Activated naive CD8-positive, alpha-beta T cell treated with anti-CD3 and anti-CD28 coated beads, Interleukin-2, amount 50 U/mL, for 24 hours (primary cell): ENCODE measurements at regions not wholly inside any gene's neighbourhood (a gene's known extent, or its start where the extent isn't known, plus 50 kb on each side); places are given as distances from the start of the nearest gene placed in this dataset.

Source experiments
- ATAC-seq: fragments of 150-1000 bp; cut with Tn5 transposase; one replicate; pipeline ENCODE4 v1.10.0; 2021
- DNase-seq: peaks from one replicate; pipeline ENCODE4 v3.0.0; 2021
- H3K27ac Mint-ChIP-seq: one replicate; pipeline ENCODE4 v1.8.0; 2021; ENCODE audit warnings: mild to moderate bottlenecking, mixed read lengths
- H3K27me3 Mint-ChIP-seq: one replicate; pipeline ENCODE4 v1.8.0; 2021; ENCODE audit warnings: mixed read lengths
- H3K36me3 Mint-ChIP-seq: one replicate; pipeline ENCODE4 v1.8.0; 2021; ENCODE audit warnings: low read depth, mixed read lengths
- H3K4me1 Mint-ChIP-seq: one replicate; pipeline ENCODE4 v1.8.0; 2021; ENCODE audit warnings: mixed read lengths
- H3K4me3 Mint-ChIP-seq: one replicate; pipeline ENCODE4 v1.8.0; 2021; ENCODE audit warnings: mild to moderate bottlenecking, moderate library complexity, mixed read lengths
- H3K9me3 Mint-ChIP-seq: one replicate; pipeline ENCODE4 v1.8.0; 2021; ENCODE audit warnings: mixed read lengths

- H3K36me3 Mint-ChIP-seq: no peaks in the 10 kb centered on the region
- DNase-seq: no peak
- no peak overlapping the region for H3K27ac Mint-ChIP-seq
- H3K4me3 Mint-ChIP-seq: no peak overlapping the region
- no peaks in the 10 kb centered on the region for H3K9me3 Mint-ChIP-seq
- no peak for ATAC-seq
- H3K27me3 Mint-ChIP-seq: peaks cover 3% of the 10 kb centered on the region
- H3K4me1 Mint-ChIP-seq: no peaks in the 10 kb centered on the region
These were observed 196.5 kb downstream of the TFCP2L1 start for GRCh38 chr2:121088251-121089165.

DNA sequence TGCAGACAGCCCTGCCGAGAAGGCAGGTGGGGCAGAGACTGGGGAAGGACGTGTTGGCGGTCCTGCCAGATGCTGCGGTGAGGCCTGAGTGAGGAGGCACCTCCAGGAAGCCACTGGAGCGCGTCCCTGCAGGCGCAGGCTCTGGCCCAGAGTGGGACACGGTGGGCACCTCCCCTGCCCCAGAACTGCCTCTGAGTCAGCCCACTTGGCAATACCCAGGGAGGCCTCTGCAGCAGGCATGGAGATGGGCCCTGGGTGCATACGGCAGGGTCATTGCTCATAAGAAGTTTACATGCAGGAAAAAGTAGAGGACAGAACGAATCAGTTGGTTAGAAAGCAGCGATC is 195.9 kb downstream of the TFCP2L1 start:
- no peaks in the 10 kb centered on the region for H3K9me3 Mint-ChIP-seq
- no peak overlapping the region for H3K27ac Mint-ChIP-seq
- H3K27me3 Mint-ChIP-seq: peaks cover 5% of the 10 kb centered on the region
- no peak overlapping the region for H3K4me3 Mint-ChIP-seq
- DNase-seq (no peak), ATAC-seq (peak; percentile 22)
- H3K36me3 Mint-ChIP-seq: no peaks in the 10 kb centered on the region
- no peaks in the 10 kb centered on the region for H3K4me1 Mint-ChIP-seq

DNA sequence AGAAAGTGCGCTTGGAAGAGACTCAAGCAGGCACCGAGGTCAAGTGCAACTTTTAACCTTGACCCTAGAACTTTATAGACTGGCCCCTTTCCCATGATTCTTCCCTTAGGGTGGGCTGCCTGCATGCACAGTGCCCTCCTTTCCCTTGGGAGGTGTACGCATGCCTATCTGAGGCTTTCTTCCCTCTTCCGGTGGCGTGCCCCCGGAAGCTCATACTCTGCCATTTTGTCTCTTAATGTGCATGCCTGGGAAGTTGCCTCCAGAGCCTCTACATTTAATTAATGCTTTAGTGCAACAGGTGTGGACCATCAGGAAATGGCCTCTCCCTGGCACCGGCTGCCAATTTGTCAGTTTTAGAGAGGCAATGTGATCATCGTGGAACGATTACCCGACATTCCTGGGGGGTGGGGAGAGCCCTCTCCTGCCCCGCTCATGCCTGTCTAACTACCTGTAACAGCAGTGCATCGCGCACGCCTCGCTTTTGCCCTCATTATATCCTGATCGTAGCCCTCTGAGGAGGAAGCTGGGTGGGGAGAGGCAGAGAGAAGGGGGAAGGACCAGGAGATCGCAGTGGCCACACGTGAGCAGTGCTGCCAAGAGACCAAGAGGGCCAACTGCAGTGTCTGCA is 194.8 kb downstream of the TFCP2L1 start:
- Mint-ChIP-seq H3K27me3 (peaks cover 8% of the 10 kb centered on the region), H3K4me1 (no peaks in the 10 kb centered on the region), H3K9me3 (no peaks in the 10 kb centered on the region), H3K36me3 (no peaks in the 10 kb centered on the region), H3K4me3 (no peak overlapping the region), H3K27ac (no peak overlapping the region)
- DNase-seq (no peak), ATAC-seq (no peak)

DNA sequence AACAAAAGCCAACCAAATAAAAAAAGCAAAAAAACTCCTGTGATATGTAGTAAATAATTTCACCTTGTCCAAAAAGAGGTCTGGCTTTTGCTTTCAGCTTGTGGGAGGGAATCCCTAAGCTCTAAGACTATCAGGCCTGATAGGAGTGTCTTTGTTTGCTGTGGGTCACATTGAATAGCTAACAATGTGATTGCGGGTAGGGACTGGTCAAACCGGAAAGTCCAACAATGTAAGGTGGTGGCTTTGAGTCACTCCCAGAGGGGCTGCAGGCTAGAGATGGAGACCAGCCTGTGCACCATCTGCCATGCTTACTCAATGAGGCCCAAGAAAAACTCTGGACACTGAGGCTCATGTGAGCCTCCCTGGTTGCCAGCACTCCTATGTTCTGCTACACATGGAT is 192.9 kb downstream of the TFCP2L1 start:
- H3K4me3 Mint-ChIP-seq: no peak overlapping the region
- ATAC-seq (no peak), DNase-seq (no peak)
- H3K27me3 Mint-ChIP-seq: peaks cover 9% of the 10 kb centered on the region
- H3K4me1 Mint-ChIP-seq: no peaks in the 10 kb centered on the region
- H3K9me3 Mint-ChIP-seq: no peaks in the 10 kb centered on the region
- H3K27ac Mint-ChIP-seq: no peak overlapping the region
- H3K36me3 Mint-ChIP-seq: no peaks in the 10 kb centered on the region

- no peak overlapping the region for H3K27ac Mint-ChIP-seq
- peaks cover 9% of the 10 kb centered on the region for H3K27me3 Mint-ChIP-seq
- no peak for ATAC-seq
- H3K4me1 Mint-ChIP-seq: no peaks in the 10 kb centered on the region
- DNase-seq: no peak
- H3K9me3 Mint-ChIP-seq: no peaks in the 10 kb centered on the region
- no peak overlapping the region for H3K4me3 Mint-ChIP-seq
- no peaks in the 10 kb centered on the region for H3K36me3 Mint-ChIP-seq
These were observed 191.3 kb downstream of the TFCP2L1 start for GRCh38 chr2:121093692-121094091.

GRCh38 chr2:121094101-121094500 is 190.9 kb downstream of the TFCP2L1 start:
- H3K4me1 Mint-ChIP-seq: no peaks in the 10 kb centered on the region
- H3K9me3 Mint-ChIP-seq: no peaks in the 10 kb centered on the region
- H3K36me3 Mint-ChIP-seq: no peaks in the 10 kb centered on the region
- no peak overlapping the region for H3K4me3 Mint-ChIP-seq
- H3K27ac Mint-ChIP-seq: no peak overlapping the region
- H3K27me3 Mint-ChIP-seq: peaks cover 9% of the 10 kb centered on the region
- DNase-seq (no peak), ATAC-seq (no peak)

GRCh38 chr2:121094845-121095244 is 190.2 kb downstream of the TFCP2L1 start:
- no peaks in the 10 kb centered on the region for H3K4me1 Mint-ChIP-seq
- H3K27me3 Mint-ChIP-seq: peaks cover 9% of the 10 kb centered on the region
- H3K9me3 Mint-ChIP-seq: no peaks in the 10 kb centered on the region
- no peak overlapping the region for H3K4me3 Mint-ChIP-seq
- DNase-seq (no peak), ATAC-seq (no peak)
- no peaks in the 10 kb centered on the region for H3K36me3 Mint-ChIP-seq
- H3K27ac Mint-ChIP-seq: no peak overlapping the region

DNA sequence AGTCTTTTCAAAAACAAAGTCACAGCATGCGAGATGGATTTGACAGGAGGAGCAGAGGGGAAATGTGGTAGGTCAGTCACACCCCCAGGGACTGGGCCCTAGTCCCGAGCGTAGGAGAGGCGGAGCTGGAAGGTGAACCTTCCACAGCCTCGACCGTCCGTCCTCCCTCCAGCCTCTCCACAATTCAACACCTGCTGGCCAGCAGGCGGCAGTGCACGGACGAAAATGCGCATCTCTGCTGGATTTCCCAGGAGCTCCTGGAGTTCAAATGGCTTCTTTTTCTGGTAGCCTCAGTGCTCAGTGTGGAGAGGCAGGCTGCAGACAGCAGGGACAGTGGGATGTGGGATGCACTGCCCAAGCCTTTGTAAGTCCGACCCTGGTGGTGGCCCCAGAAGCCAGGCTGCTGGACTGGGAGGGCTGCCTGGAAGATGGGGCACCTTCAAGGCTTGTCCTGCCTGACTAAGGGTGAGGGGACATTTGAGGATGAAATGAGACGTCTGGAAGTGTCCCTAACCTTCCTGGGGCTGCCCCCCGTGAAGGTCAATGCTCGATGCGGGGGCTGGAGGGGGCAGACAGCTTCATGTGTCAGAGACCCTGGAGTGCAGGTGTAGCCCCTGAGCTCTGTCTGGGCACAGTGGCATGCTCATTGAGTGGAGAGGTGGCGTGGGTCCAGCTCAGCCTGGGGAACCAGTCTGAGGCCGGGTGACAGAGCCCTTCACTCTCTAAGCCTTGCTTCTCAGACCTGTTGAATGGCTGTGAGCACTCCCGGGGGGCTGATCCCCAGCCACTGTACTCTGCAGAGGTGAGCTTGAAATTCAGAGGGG is 189.5 kb downstream of the TFCP2L1 start:
- ATAC-seq (peak; percentile 35), DNase-seq (peak; percentile 23)
- H3K4me1 Mint-ChIP-seq: no peaks in the 10 kb centered on the region
- H3K27ac Mint-ChIP-seq: no peak overlapping the region
- peaks cover 9% of the 10 kb centered on the region for H3K27me3 Mint-ChIP-seq
- H3K36me3 Mint-ChIP-seq: no peaks in the 10 kb centered on the region
- no peak overlapping the region for H3K4me3 Mint-ChIP-seq
- H3K9me3 Mint-ChIP-seq: no peaks in the 10 kb centered on the region

- no peak overlapping the region for H3K4me3 Mint-ChIP-seq
- no peak overlapping the region for H3K27ac Mint-ChIP-seq
- H3K27me3 Mint-ChIP-seq: peaks cover 12% of the 10 kb centered on the region
- H3K4me1 Mint-ChIP-seq: no peaks in the 10 kb centered on the region
- no peak for ATAC-seq
- no peaks in the 10 kb centered on the region for H3K36me3 Mint-ChIP-seq
- H3K9me3 Mint-ChIP-seq: no peaks in the 10 kb centered on the region
- DNase-seq: no peak
These were observed 188.4 kb downstream of the TFCP2L1 start for GRCh38 chr2:121096611-121097010.

GRCh38 chr2:121098556-121098955 is 186.4 kb downstream of the TFCP2L1 start:
- Mint-ChIP-seq H3K27ac (no peak overlapping the region), H3K9me3 (no peaks in the 10 kb centered on the region), H3K27me3 (peaks cover 13% of the 10 kb centered on the region), H3K4me1 (no peaks in the 10 kb centered on the region), H3K4me3 (no peak overlapping the region), H3K36me3 (no peaks in the 10 kb centered on the region)
- DNase-seq: no peak
- ATAC-seq: no peak

GRCh38 chr2:121099329-121100290 is 185.4 kb downstream of the TFCP2L1 start:
- H3K9me3 Mint-ChIP-seq: no peaks in the 10 kb centered on the region
- DNase-seq (no peak), ATAC-seq (no peak)
- H3K27ac Mint-ChIP-seq: no peak overlapping the region
- no peaks in the 10 kb centered on the region for H3K36me3 Mint-ChIP-seq
- H3K4me3 Mint-ChIP-seq: no peak overlapping the region
- H3K4me1 Mint-ChIP-seq: no peaks in the 10 kb centered on the region
- peaks cover 11% of the 10 kb centered on the region for H3K27me3 Mint-ChIP-seq

DNA sequence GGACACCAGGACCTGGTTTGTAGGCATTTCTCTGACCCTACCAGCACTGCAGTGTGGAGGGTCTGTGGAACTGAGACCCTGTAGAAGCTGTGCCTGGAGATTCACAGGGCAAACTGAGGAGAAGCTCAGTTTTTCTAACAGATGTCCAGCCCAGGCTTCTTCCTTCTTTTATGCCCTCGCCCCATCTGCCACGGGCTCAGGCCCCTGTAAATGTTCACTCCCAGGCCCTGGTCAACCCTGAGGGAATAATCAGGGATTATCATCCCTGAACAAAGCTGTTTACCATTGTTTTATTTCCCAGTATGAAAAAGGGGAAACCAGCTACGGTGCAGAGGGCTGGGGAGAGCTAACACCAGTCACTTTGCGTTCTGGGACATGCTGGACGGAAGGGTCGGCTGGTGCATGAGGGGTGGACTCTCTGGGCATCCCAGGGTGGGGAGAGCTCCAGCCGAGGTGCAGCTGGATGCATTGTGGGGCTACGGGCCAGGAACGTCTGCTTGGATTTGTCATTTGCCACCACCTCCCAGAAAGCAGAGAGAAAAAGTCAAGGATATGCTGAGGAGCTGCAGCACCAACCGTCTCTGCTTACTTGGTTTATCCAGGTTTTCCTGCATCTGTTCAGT is 183.8 kb downstream of the TFCP2L1 start:
- ATAC-seq (no peak), DNase-seq (no peak)
- Mint-ChIP-seq H3K27ac (no peak overlapping the region), H3K9me3 (no peaks in the 10 kb centered on the region), H3K36me3 (no peaks in the 10 kb centered on the region), H3K27me3 (peaks cover 6% of the 10 kb centered on the region), H3K4me3 (no peak overlapping the region), H3K4me1 (no peaks in the 10 kb centered on the region)

DNA sequence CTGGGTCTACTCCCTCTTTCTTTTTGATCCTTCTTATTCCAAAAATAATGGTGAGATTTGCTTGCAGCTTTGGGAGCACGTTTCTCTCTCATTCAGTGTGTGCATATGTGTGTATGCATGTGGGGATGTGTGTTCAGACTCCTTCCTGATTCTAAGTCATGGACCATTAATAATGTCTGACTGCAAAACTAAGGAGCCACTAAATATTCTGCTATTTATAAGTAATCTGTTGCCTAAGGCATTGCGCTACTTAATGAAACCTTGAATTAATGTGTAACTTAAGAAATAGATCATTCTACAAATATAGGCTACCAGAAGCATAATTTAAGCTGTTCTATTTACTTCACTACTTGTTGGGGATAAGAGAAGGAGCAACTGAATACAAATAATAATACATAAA is 182.1 kb downstream of the TFCP2L1 start:
- Mint-ChIP-seq H3K27ac (no peak overlapping the region), H3K4me1 (no peaks in the 10 kb centered on the region), H3K36me3 (no peaks in the 10 kb centered on the region), H3K27me3 (peaks cover 4% of the 10 kb centered on the region), H3K9me3 (no peaks in the 10 kb centered on the region), H3K4me3 (no peak overlapping the region)
- DNase-seq (no peak), ATAC-seq (no peak)
